HG03097 (cell line): ENCODE measurements at regions not wholly inside any gene's neighbourhood (a gene's known extent, or its start where the extent isn't known, plus 50 kb on each side); places are given as distances from the start of the nearest gene placed in this dataset.
"Not testable (repeated sequence)": the region's sequence is repeated elsewhere in the genome, so short reads cannot be mapped to it uniquely, and the experiment has no call there.

ENCODE experiments used
- ATAC-seq: cut with Tn5 transposase; IDR thresholded peaks from one replicate; pipeline ENCODE4 v1.9.1; 2021; ENCODE audit not compliant: unreplicated experiment, low FRiP score

DNA sequence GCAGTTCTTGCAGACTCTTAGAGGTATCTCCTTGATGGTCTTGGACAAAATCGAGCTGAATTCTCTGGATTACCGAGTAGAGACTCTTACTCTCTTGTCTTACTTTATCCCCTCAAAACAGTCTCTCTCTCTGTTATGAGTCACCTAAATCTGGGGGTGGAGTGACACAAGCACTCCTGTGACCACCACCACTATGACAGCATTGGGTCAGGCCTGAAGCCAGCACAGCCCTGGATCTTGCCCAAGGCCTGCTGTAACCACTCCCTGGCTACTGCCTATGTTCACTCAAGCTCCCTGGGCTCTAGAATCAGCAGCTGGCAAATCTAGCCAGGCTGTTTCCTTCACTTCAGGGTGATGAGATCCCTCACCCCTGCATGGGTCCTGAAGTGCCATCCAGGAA, 662.5 kb downstream of the LUZP2 start:
- no peak for ATAC-seq

DNA sequence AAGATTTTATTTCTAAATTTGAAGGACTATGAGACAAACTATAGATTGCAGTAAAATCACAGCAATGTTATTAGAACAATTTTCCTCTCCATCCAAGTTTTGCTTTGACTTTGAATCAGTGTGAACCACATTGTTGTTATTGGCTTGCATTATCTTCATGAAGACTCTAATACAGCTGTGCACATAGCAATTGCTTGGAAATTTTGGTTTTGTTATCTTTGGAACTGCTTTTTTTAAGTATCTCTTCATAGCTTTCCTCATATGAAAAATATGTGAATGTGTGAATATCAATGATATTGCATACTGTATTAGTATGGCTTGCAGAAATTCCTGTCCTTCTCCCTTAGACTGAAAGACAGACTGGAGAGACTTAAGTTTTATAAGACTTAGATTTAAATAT, 666.6 kb downstream of the LUZP2 start:
- no peak for ATAC-seq

DNA sequence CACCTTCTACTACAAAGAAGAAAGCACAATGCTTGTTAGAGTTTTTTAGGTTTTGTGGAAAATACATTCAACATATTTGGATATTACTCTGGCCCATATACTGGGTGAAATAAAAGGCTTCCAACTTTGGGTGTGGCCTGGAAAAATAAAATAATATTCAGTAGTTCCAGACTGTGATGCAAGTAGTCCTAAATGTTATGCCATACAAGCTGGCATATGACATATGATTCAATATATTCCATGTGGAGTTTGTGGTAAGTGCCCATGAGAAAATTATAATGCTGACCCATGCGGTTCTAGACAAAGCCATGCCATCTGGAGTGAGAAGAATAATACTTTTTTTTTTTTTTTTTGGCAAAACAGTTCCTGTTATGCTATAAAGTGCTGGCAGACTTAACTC, 683.3 kb downstream of the LUZP2 start:
- no peak for ATAC-seq

DNA sequence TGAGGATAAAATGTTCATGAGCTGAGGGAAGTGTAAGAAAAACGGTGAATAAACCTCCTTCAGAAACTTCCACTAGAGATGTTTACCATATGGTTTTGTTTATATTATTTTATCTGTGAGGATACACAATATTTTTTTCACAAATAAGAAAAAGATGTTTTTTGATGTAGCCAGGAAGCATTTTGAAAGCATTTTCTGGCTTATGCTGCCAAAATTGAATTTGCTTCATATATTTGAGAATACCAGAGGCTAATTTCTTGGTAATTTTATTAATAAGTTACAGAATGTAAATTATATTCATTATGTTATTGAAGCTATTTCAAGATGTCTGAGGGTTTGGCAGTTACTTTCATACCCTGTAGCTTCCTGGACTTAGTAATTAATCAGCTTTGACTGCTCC, 686.6 kb downstream of the LUZP2 start:
- no peak for ATAC-seq

DNA sequence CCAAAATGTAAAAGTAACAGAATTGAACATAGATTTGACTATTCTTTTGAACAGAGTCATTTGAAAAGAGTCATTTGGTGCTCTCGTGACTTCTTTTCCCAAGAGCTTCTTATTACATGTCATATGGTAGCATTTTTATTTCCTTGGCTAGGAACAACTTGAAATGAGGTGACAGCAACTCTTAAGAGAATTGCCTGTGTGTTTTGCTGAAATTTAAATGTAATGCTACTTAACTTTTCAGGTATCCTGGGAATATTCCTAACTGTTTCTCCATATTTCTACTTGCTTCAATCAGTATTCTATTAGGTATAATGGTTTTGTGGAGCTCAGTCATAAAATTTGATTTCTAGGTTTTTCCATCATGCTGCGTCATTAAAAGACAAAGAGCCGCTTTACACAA, 700.7 kb downstream of the LUZP2 start:
- no peak for ATAC-seq

DNA sequence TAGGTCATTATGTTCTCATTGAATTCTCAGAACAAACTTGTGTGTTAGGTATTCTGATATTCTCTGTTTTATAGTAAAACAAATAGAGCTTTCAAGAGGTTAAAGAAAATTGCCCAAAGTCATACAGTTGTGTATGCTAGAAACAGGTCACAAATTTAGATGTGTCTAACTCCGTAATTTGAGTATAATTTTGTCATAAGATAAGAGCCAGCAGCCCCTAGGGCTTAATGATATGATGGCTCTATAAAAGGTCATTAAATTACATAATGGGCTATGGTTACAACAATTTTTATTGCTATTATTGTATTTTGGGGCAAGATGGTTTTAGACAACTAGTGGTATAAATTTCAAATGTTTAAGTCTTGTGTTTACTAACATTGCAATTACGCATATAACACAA, 701.9 kb downstream of the LUZP2 start:
- no peak for ATAC-seq

DNA sequence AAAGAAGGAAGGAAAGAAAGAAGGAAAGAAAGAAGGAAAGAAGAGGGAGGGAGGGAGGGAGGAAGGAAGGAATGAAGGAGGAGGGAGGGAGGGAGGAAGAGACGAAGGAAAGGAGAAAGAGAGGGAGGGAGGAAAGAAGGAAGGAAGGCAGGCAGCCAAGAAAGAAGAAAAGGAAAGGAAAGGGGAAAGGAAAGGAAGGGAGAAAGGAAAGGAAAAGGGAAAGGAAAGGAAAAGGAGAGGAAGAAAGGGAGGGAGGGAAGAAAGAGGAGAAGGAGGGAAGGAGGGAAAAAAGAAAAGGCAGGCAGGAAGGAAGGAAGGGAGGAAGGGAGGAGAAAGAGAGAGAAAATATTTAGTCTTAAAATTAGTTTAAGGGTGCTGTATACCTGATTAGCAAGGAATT, 704.1 kb downstream of the LUZP2 start:
- no peak for ATAC-seq

DNA sequence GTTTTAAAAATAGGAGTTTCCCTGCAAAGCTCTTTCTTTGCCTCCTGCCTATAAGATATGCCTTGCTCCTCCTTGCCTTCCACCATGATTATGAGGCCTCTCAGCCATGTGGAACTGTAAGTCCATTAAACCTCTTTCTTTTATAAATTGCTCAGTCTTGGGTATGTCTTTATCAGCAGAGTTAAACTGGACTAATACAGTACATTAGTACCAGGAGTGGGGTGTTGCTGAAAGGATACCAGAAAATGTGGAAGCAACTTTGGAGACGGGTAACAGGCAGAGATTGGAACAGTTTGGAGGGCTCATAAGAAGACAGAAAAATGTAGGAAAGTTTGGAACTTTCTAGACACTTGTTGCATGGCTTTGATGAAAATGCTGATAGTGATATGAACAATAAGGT, 709.9 kb downstream of the LUZP2 start:
- ATAC-seq = no peak

DNA sequence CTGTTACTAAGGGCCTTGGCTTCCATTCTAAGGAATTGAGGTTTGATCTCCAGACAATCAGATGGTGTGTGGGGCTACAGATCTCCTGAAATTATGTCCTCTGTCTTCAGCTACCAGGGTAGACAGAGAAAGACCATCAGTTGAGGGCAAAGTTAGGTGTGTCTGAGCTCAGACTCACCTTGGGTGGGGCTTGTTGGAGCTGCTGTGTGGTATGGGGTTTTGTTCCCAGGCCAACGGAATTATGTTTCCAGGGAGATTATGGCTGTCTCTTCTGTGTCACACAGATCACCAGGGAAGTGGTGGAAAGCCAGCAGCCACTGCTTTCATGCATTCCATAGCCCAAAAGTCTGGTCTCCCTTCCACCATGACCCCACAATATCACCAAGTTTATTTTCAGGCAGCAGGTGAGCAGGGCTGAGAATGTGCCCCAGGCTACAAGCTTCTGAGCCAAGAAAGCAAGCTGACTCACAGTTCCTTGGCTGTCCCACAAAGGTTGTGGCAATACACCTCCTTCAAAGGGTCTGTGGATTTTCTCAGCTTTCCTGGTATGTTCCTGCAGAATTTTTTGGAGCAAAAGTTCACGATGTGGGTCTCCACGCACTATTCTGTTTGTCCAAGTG, 714.9 kb downstream of the LUZP2 start:
- no peak for ATAC-seq

DNA sequence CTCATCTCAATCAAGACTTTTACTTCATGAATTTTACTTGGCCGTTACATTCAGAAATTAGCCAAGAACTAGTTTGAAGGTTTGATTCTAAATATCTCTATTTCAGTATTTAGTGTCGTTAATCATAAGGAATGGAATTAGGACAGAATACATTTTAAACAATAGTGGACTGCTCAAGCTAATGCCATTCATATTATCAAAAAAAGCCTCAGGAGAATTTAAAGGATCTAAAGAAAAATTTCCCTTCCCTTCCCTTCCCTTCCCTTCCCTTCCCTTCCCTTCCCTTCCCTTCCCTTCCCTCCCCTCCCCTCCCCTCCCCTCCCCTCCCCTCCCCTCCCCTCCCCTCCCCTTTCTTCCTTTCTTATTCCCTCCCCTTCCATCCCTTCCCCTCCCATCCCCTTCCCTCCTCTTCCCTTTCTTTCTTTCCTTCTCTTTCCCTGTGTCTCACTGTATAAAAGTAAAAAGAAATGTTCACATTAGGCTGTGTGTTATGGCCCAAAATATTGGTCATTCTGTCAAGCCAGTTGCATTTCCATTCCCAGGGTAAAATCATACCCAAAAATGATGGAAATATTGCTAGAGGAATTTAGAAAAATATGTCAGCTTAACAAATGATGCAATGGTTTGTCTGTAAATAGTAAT, 717.8 kb downstream of the LUZP2 start:
- ATAC-seq = no peak

DNA sequence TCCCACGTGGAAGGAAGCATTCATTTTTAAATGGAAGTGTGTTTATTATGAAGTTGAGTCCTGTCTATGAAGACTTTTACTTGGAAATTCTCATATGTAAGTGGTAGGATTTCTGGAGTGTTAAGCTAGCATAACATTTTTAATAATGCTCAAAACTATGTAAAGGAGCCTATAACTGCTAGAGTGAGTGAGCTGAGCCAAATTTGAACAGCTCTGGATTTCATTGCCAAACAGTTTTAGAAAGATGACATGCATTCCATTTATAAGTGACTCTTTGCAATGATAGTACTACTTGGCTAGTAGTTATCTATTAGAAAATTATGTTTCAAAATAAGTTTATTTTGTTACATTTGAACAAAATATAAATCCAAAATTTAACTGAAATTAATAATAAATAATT, 721.2 kb downstream of the LUZP2 start:
- no peak for ATAC-seq

DNA sequence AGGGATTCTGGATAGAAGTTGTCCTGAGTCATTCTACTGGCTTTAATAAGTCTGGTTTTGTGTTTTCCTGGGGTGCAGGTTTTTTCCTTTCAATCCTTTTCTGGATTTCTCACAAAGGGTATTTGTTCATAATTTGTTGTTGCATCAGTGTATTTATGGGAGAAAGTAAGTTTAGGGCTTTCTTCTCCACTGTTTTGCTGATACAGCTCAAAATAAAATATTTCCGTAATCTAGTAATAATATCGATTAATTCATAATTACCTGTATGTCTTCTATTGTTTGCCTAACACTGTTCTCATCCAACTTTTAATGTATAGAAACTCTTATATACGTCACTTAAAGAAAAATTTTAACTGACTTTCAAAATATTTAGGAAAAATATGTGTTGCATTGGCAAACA, 728.2 kb downstream of the LUZP2 start:
- ATAC-seq = no peak

DNA sequence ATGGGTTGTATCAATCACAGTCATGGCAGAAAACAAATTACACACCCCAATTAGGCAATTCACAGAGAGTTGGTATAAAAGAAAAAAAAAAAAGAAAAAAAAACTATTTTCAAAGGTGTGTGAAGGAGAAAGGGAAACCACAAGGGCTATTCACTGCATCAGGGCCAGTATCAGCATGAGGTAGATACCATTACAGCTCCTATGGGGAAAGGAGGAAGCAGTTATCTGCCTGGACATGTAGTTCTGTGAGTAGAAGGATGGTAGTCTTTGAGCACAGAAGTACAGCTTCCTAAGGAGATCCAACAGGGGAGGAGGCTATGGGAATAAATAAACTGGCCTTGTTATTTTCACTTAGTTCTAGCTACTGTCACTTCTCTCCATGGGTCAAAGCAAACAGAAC, 746.1 kb downstream of the LUZP2 start:
- ATAC-seq = no peak

DNA sequence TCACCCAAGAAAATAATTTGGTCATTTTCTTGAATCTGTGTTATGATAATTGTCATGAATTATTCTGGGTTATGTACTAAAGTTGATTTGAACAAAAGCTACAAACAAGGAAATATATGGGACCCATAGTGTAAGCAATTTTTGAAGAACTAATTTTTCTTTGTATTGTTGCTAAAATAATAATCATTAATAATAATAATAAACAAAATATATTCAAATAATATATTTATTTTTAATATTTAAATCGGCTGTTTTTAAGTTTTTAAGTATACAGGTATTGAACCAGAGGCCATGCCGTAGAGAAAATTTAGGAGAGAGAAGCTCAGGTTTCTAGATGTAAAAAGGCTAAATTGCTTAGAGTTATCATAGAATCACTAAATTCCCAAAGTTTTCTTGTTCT, 747.3 kb downstream of the LUZP2 start:
- ATAC-seq = no peak

DNA sequence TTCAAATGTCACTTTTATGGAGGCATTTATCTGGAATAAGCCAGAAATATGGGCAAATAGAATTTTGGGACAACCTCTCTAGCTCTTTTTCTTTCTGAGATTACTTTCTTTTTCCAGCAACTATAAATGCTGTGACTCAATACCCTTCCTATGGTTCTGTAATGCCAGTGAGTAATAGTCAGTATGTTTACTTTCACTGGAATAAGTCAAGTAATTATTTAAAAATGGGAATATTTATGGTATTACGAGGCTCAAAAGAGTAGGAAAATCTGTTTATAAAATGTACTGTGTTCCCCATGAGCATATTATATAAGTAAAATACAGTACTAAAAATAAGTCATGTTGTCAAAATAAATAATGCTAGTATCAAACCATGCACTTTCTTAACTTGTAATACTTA, 750.5 kb downstream of the LUZP2 start:
- no peak for ATAC-seq

DNA sequence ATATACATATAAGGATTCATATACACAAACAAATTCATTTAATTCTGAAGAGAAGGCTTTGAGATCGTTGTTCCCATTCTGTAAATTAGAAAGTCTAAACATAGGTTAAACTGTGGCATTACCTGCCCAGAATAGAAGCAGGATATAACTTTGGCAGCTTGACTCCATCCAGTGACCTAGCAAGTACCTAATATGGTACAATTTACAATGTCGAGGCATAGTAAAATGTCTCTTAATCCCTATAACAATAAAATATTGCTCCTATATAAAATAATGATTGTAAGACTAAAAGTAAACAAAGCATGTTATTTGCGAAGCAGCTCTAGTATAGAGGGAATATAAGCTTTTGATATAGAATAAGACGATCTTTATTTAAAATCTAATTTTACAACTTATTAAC, 756.0 kb downstream of the LUZP2 start:
- no peak for ATAC-seq

DNA sequence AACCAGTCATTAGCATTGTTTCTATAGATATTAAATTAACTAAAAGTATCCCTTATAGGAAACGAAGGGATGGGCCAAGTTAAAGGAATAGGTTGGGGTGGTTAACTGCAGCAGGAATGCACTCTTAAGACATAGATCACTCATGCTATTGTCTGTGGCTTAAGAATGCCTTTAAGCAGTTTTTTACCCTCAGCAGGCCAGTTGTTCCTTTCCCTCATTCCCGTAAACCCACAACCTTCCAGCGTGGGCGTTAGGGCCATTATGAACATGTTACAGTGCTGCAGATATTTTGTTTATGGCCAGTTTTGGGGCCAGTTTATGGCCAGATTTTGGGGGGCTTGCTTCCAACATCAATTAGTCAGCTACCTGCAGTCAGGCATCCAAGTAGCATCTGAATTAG, 767.0 kb downstream of the LUZP2 start:
- ATAC-seq = not testable (repeated sequence)

DNA sequence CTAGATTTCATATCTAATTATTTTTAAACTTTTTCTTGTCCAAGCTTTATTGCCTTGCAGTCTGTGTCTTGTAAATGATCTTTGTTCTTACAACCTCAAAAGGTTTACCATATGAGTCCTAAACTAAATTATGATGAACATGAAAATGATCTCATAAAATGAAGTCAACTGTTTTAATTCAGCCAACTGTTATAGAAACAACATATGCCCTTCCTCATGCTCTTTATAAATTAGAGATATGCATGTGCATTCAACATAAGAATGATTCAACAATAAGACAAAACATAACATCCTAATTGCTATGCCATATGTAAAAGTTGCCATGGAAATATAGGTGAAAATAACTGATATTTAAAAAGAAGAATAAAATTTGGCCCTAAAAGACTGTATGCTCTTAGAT, 774.4 kb downstream of the LUZP2 start:
- no peak for ATAC-seq

DNA sequence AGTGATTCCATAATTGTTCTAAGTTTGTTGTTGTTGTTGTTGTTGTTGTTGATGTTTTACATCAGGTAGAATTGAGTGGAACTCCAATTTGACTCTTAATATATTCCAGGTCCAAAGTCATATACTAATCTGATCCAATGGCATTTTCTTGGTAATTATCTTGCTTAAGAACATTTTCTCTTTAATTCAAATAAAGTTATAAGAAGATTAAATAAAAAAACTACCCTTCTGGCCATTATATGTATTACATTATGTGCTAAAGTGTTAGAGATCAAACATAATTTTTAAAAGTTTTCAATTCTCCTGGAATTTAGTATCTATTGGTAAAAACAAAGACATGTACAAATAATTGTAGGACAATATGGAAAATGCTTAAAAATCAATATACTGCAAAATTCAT, 775.4 kb downstream of the LUZP2 start:
- no peak for ATAC-seq

DNA sequence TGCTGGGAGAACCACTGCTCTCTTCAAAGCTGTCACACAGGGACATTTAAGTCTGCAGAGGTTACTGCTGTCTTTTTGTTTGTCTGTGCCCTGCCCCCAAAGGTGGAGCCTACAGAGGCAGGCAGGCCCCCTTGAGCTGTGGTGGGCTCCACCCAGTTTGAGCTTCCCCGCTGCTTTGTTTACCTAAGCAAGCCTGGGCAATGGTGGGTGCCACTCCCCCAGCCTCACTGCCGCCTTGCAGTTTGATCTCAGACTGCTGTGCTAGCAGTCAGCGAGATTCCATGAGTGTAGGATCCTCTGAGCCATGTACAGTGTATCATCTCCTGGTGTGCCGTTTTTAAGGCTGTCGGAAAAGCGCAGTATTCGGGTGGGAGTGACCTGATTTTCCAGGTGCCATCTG, 784.0 kb downstream of the LUZP2 start:
- not testable (repeated sequence) for ATAC-seq

DNA sequence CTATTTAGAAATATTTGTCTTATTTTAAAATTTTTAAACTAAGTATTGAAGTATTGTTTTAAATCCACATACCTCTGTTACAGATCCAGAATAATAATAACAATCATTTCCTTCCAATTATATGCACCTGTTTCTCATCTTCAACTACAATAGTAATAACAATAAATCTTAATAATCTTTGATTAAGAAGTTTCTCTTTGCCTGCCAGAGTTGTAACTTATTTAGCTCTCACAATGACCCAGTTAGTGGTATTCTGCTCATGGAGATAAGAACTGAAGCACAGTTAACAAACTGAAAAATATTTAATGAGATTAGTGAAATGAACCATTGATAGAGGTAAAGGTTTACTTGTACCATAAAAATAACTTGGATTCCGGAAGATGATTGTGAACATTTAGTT, 796.3 kb downstream of the LUZP2 start:
- no peak for ATAC-seq

DNA sequence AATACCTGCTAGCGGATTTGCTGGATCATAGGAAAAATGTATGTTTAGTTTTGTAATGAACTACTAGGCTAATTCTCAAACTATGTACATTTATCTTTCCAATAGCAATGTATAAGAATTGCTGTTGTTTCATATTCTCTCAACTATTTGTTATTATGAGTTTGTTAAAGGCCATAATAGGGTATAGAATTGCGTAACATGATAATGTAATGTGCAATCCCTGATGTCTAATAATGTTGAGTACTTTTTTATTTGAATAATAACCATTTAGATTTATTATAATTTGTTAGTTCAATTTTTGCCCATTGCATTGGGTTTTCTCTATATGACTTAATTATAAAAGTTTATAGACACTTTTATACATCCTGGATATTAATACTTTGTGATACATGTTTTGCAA, 801.6 kb downstream of the LUZP2 start:
- ATAC-seq = no peak

DNA sequence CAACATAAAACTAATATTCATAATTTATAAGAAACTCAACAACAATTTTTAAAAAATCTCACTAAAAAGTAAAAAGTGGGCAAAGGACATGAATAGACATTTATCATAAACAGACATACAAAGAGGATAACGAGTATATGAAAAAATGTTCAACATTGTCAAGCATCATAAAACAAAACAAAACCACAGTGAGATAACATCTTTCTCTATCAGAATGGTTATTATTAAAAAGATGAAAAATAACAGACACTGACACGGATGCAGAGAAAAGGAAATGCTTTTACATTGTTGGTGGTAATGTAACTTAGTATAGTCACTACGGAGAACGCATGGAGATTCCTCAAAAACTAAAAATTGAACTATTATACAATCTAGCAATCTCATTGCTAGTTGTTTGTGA, 813.0 kb downstream of the LUZP2 start:
- ATAC-seq = no peak
